Left lung (tissue), 4 donors: ENCODE measurements at regions not wholly inside any gene's neighbourhood (a gene's known extent, or its start where the extent isn't known, plus 50 kb on each side); places are given as distances from the start of the nearest gene placed in this dataset.

Experiments
- ATAC-seq: fragments of 200-7000 bp; cut with Tn5 transposase; one replicate; pipeline ENCODE4 v1.9.1; 2020; ENCODE audit warnings: moderate library complexity
- DNase-seq, 4 donors: peaks; one replicate each; pipeline ENCODE4 v3.0.0-alpha.2; 2013 to 2020
- H3K27ac ChIP-seq, 2 donors: fragments of 200-600 bp; sonication (generic) in 1 of 2; one replicate each; pipeline versions ENCODE4 v1.5.0 to v1.8.0; 2020 to 2021
- H3K27me3 ChIP-seq, 2 donors: fragments of 200-600 bp; sonication (generic) in 1 of 2; one replicate each; pipeline versions ENCODE4 v1.5.0 to v1.8.0; 2020 to 2021
- H3K36me3 ChIP-seq, 2 donors: fragments of 200-600 bp; sonication (generic) in 1 of 2; one replicate each; pipeline versions ENCODE4 v1.5.0 to v1.8.0; 2020 to 2021
- H3K4me1 ChIP-seq, 2 donors: fragments of 200-600 bp; one replicate each; pipeline ENCODE4 v1.8.0; 2021
- H3K4me3 ChIP-seq, 2 donors: fragments of 200-600 bp; sonication (generic) in 1 of 2; one replicate each; pipeline versions ENCODE4 v1.5.0 to v1.8.0; 2020 to 2021; ENCODE audit warnings: mild to moderate bottlenecking in 1 of 2
- H3K9me3 ChIP-seq, 2 donors: fragments of 200-600 bp; sonication (generic) in 1 of 2; one replicate each; pipeline versions ENCODE4 v1.5.0 to v1.8.0; 2020 to 2021
- intact Hi-C, 2 donors: fragments of 100-400 bp; cut with DNase I; formaldehyde crosslinking; loops; one replicate each; pipeline versions ENCODE4 v1.11.2 to v1.14.2; 2022
- TF ChIP-seq, protein P1 (sequence below), 2 donors: fragments of 200-600 bp; sonication (generic) in 1 of 2; IDR thresholded peaks; one replicate each; pipeline versions ENCODE4 v1.5.0 to v1.8.0; 2021; ENCODE audit warnings: antibody characterized with exemption in 2 of 2
- donor health status: DM: no; HTN: yes; CAD: no.
- donor health status: DM: no; HTN: no; CAD: no.

DNA sequence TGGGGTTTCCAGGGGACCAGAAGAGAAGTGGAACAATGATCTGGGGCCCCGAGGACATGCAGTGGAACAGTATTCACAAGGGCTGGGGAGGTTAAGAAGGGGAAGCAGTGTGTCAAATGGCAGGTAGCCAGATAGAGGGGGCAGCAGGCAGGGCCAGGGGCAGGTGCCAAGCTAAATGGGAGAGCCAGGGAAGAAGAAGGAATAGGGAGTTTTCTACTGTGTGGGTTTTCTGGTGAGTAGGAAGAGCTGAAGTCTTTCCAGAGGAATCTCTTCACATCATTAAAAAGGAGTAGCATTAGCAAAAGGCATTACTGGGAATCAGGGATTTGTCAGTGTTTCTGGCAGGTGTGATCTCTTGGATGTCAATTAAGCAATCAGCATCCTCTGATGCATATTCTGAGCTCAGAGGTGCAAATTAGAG is 55.8 kb downstream of the IRAG1 start:
- intact Hi-C loops = no loop called here

DNA sequence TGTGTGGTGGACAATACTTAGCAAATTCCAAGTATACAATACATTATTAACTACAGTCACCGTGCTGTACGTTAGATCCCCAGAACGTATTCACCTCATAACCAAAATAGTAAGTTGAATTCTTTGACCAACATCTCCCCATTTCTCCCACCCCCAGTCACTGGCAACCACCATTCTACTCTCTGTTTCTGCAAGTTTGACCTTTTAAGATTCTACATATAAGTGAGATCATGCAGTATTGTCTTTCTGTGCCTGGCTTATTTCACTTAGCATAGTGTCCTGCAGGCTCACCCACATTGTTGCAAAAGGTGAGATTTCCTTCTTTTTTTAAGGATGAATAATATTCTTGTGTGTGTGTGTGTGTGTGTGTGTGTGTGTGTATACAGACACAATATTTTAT is 59.1 kb downstream of the IRAG1 start:
- Histone ChIP-seq H3K4me1 (peaks cover 0 to 15% of the 10 kb centered on the region in 2 donors), H3K4me3 (no peak overlapping the region), H3K27ac (no peak overlapping the region), H3K9me3 (no peaks in the 10 kb centered on the region), H3K36me3 (no peaks in the 10 kb centered on the region), H3K27me3 (no peaks in the 10 kb centered on the region)
- TF ChIP-seq, protein P1, sequence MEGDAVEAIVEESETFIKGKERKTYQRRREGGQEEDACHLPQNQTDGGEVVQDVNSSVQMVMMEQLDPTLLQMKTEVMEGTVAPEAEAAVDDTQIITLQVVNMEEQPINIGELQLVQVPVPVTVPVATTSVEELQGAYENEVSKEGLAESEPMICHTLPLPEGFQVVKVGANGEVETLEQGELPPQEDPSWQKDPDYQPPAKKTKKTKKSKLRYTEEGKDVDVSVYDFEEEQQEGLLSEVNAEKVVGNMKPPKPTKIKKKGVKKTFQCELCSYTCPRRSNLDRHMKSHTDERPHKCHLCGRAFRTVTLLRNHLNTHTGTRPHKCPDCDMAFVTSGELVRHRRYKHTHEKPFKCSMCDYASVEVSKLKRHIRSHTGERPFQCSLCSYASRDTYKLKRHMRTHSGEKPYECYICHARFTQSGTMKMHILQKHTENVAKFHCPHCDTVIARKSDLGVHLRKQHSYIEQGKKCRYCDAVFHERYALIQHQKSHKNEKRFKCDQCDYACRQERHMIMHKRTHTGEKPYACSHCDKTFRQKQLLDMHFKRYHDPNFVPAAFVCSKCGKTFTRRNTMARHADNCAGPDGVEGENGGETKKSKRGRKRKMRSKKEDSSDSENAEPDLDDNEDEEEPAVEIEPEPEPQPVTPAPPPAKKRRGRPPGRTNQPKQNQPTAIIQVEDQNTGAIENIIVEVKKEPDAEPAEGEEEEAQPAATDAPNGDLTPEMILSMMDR (IDR thresholded peaks at IDR 0.05) = no peak
- DNase-seq (no peak), ATAC-seq (no peak)
- intact Hi-C loops = no loop called here

More for the DNA sequence above, 55.8 kb downstream of the IRAG1 start:
- ATAC-seq (no peak), DNase-seq (no peak)
- Histone ChIP-seq H3K27ac (peak overlapping the region in 1 of 2 donors; percentile 26), H3K36me3 (no peaks in the 10 kb centered on the region), H3K9me3 (no peaks in the 10 kb centered on the region), H3K4me3 (no peak overlapping the region), H3K4me1 (peaks cover 4 to 48% of the 10 kb centered on the region in 2 donors), H3K27me3 (no peaks in the 10 kb centered on the region)
- TF ChIP-seq, protein P1 (IDR thresholded peaks at IDR 0.05) = no peak

DNA sequence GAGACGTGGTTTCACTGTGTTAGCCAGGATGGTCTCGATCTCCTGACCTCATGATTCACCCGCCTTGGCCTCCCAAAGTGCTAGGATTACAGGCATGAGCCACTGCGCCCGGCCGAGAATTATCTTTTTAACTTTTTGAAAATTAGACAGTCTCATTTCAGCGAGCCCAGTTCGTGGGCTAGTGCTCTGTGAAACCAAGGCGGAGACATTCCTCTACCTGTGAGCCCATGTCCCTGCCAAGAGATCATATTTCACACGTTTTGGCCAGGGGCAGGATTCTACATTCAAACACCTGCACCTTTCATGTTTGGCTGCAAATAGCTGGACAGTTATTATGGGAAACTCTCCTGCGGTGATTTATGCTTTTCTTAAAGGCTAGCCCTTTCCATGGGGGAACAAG is 60.3 kb downstream of the IRAG1 start:
- Histone ChIP-seq H3K4me1 (peaks cover 0 to 8% of the 10 kb centered on the region in 2 donors), H3K27me3 (no peaks in the 10 kb centered on the region), H3K27ac (no peak overlapping the region), H3K4me3 (no peak overlapping the region), H3K9me3 (no peaks in the 10 kb centered on the region), H3K36me3 (no peaks in the 10 kb centered on the region)
- ATAC-seq (peak; percentile 72), DNase-seq (no peak)
- intact Hi-C loops = no loop called here
- TF ChIP-seq, protein P1 (IDR thresholded peaks at IDR 0.05) = no peak

DNA sequence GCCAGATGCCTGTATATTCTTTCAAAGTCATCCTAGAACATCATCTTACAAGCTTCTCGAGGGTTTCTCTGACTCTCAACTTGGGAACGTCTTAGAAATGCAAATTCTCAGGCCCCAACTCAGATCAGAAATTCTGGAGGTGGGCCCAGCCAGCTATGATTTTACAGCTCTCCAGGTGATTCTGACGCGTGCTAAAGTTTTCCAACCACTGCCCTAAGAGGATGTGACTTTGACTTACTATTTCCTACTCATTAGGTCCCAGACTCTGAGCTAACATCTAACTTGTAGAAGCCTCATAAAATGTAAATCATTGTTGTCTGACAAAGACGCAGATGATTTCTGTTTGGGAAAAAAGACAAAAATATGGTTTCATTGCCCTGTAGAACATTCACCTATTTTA is 61.1 kb downstream of the IRAG1 start:
- no peak for ATAC-seq
- no peak overlapping the region for H3K4me3 ChIP-seq
- no peaks in the 10 kb centered on the region for H3K27me3 ChIP-seq
- peaks cover 0 to 5% of the 10 kb centered on the region in 2 donors for H3K4me1 ChIP-seq
- DNase-seq = no peak
- H3K9me3 ChIP-seq = no peaks in the 10 kb centered on the region
- TF ChIP-seq, protein P1 (IDR thresholded peaks at IDR 0.05) = no peak
- no peaks in the 10 kb centered on the region for H3K36me3 ChIP-seq
- H3K27ac ChIP-seq = no peak overlapping the region
- intact Hi-C loops = no loop called here

DNA sequence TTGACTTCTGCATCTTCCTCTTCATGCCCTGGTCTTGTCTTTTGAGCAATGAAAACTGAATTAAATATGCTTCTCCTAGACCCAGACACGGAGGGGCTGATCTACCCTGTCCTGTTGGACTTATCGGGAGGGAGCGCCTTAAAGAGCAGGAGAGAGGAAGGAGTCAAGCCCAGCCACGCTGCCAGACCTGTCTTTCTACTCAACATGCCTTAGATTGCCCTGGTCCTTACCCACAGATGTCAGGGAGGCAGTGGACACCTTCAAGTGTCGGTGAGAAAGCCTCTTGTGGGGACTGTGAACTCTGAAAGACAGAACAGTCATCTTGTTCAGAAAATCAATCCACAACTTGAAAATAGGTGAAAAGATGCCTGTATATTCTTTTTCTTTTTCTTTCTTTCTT is 61.8 kb downstream of the IRAG1 start:
- DNase-seq (no peak), ATAC-seq (peak; percentile 77)
- H3K27ac ChIP-seq = no peak overlapping the region
- intact Hi-C loops = no loop called here
- H3K4me3 ChIP-seq = no peak overlapping the region
- H3K27me3 ChIP-seq = no peaks in the 10 kb centered on the region
- no peaks in the 10 kb centered on the region for H3K36me3 ChIP-seq
- TF ChIP-seq, protein P1 (IDR thresholded peaks at IDR 0.05) = no peak
- H3K4me1 ChIP-seq = no peaks in the 10 kb centered on the region
- no peaks in the 10 kb centered on the region for H3K9me3 ChIP-seq
